Fibroblast of lung (primary cell): ENCODE measurements at regions not wholly inside any gene's neighbourhood (a gene's known extent, or its start where the extent isn't known, plus 50 kb on each side); places are given as distances from the start of the nearest gene placed in this dataset.
A peak's percentile ranks its signal among the peaks of the same experiment; 100 is the strongest.

ENCODE experiments used
- DNase-seq, 2 donors: peaks; one replicate each; pipeline versions ENCODE4 v3.0.0 to v3.0.0-alpha.2; 2010; ENCODE audit warnings: low read depth in 2 of 2
- H2AFZ ChIP-seq: 2 replicates; pipeline ENCODE4 v1.5.1; 2012; ENCODE audit warnings: low read length, control low read depth, inconsistent platforms
- H3K27ac ChIP-seq: 2 replicates; pipeline ENCODE4 v1.5.1; 2011; ENCODE audit warnings: low read length, control low read depth; ENCODE audit not compliant: insufficient read depth
- H3K27me3 ChIP-seq: 2 replicates; pipeline ENCODE4 v1.5.1; 2011; ENCODE audit warnings: mild to moderate bottlenecking, low read length; ENCODE audit not compliant: control insufficient read depth, insufficient read depth
- H3K36me3 ChIP-seq: 2 replicates; pipeline ENCODE4 v1.5.1; 2011; ENCODE audit warnings: low read length; ENCODE audit not compliant: control insufficient read depth, insufficient read depth
- H3K4me1 ChIP-seq: 2 replicates; pipeline ENCODE4 v1.5.1; 2011; ENCODE audit warnings: low read length; ENCODE audit not compliant: control insufficient read depth, insufficient read depth; ENCODE audit errors: extremely low read depth
- H3K4me2 ChIP-seq: 2 replicates; pipeline ENCODE4 v1.5.1; 2011; ENCODE audit warnings: low read length, control low read depth; ENCODE audit not compliant: insufficient read depth; ENCODE audit errors: extremely low read depth
- H3K4me3 ChIP-seq, 4 experiments: fragments of 200-600 bp in 1 of 4; sonication (generic) in 1 of 4; replicated peaks in 1 of 4; 2 replicates each; pipeline ENCODE4 v1.5.1; 2011 to 2016; ENCODE audit warnings: low read length in 4 of 4, low read depth in 3 of 4, mild to moderate bottlenecking in 3 of 4, control low read depth in 2 of 4, inconsistent platforms in 1 of 4, mixed read lengths in 1 of 4; ENCODE audit not compliant: insufficient read depth in 1 of 4; ENCODE audit errors: control extremely low read depth in 1 of 4
- H3K79me2 ChIP-seq: 2 replicates; pipeline ENCODE4 v1.5.1; 2012; ENCODE audit warnings: mild to moderate bottlenecking, low read length, inconsistent platforms; ENCODE audit not compliant: control insufficient read depth, insufficient read depth
- H3K9ac ChIP-seq: 2 replicates; pipeline ENCODE4 v1.5.1; 2011; ENCODE audit warnings: mild to moderate bottlenecking, low read length, control low read depth; ENCODE audit not compliant: insufficient read depth
- H3K9me3 ChIP-seq: 2 replicates; pipeline ENCODE4 v1.5.1; 2012; ENCODE audit warnings: low read depth, low read length; ENCODE audit not compliant: control insufficient read depth, insufficient read depth
- H4K20me1 ChIP-seq: 2 replicates; pipeline ENCODE4 v1.5.1; 2011; ENCODE audit warnings: low read length; ENCODE audit not compliant: control insufficient read depth, insufficient read depth; ENCODE audit errors: extremely low read depth
- EZH2 ChIP-seq: IDR thresholded peaks from 2 replicates; pipeline ENCODE4 v1.5.1; 2012; ENCODE audit warnings: low read length, control low read depth, mild to moderate bottlenecking; ENCODE audit errors: missing control alignments
- TF ChIP-seq, protein P1 (sequence below), 2 donors: IDR thresholded peaks in 1 of 2; conservative IDR thresholded peaks in 1 of 2; 1 replicate in 1 of 2; 2 replicates in 1 of 2; pipeline ENCODE4 v1.5.1; 2011 to 2012; ENCODE audit warnings: low read length in 2 of 2, control low read depth in 1 of 2, inconsistent platforms in 1 of 2, low read depth in 1 of 2, mild to moderate bottlenecking in 1 of 2

DNA sequence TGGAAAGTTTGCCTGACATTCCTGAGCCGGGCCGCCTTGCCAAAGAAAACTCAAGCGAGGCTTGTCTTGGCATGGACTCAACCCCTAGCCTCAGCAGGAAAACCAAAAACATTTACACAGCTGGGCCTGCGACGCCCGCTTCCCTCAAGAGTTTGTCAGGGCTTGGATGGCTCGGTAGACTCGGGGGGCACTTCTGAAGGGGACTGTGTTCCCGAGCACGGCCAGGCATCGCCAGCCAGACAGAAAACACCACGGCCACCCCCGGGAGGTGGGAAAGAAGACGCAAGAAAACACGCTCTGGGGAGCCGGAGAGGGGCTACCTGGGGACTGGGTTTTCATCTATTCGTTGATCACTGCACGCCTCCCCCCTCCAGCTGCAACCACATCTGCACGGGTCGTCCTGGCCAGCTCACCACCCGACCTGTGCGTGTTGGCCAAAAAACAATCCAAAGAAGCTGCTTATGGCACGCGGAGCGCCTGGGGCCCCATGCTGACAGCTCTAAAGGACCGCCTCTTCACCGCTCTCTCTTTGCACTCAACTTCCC lies 380.7 kb downstream of the MN1 start:
- H3K27ac ChIP-seq = peak overlapping the region; percentile 23
- peak overlapping the region in 3 of 4 experiments; percentile 7 to 32 (median 11) for H3K4me3 ChIP-seq
- H3K9ac ChIP-seq = no peak overlapping the region

DNA sequence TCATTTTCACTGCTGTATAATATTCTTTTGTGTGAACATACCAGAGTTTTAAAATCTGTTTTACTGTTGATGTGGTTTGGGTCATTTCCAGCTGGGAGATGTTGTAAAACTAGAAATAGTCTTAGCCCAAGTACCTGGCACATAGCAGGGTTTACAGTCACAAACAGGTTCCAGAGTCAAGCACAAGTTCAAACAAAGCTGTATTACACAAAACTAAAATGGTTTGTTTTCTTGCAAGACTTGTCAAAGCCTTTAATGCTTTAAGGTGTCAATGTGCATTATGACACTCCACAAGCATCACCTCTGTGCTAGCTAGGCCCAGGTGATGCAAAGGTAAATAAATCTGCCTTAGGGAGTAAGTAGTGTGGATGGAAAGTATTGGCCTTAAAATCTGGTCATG lies 379.1 kb downstream of the MN1 start:
- H3K36me3 ChIP-seq = no peaks in the 10 kb centered on the region
- H3K4me1 ChIP-seq = peaks cover 13% of the 10 kb centered on the region
- H3K27ac ChIP-seq = no peak overlapping the region
- no peaks in the 10 kb centered on the region for H3K79me2 ChIP-seq
- H3K4me2 ChIP-seq = no peak overlapping the region
- H2AFZ ChIP-seq = no peak overlapping the region
- no peak overlapping the region for H3K4me3 ChIP-seq
- H3K9ac ChIP-seq = no peak overlapping the region
- H3K9me3 ChIP-seq = no peaks in the 10 kb centered on the region
- TF ChIP-seq, protein P1, sequence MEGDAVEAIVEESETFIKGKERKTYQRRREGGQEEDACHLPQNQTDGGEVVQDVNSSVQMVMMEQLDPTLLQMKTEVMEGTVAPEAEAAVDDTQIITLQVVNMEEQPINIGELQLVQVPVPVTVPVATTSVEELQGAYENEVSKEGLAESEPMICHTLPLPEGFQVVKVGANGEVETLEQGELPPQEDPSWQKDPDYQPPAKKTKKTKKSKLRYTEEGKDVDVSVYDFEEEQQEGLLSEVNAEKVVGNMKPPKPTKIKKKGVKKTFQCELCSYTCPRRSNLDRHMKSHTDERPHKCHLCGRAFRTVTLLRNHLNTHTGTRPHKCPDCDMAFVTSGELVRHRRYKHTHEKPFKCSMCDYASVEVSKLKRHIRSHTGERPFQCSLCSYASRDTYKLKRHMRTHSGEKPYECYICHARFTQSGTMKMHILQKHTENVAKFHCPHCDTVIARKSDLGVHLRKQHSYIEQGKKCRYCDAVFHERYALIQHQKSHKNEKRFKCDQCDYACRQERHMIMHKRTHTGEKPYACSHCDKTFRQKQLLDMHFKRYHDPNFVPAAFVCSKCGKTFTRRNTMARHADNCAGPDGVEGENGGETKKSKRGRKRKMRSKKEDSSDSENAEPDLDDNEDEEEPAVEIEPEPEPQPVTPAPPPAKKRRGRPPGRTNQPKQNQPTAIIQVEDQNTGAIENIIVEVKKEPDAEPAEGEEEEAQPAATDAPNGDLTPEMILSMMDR (conservative IDR thresholded peaks at IDR 0.05 in 1 of 2, IDR thresholded peaks at IDR 0.05 in 1 of 2; ENCODE audit: low read depth in 1 of 2, low read length in 2 of 2) = no peak
- no peak for TF ChIP-seq EZH2
- H4K20me1 ChIP-seq = no peaks in the 10 kb centered on the region
- no peak for DNase-seq
- no peaks in the 10 kb centered on the region for H3K27me3 ChIP-seq

More for the DNA sequence above, 380.7 kb downstream of the MN1 start:
- Histone ChIP-seq H3K27me3 (peaks cover 2% of the 10 kb centered on the region), H4K20me1 (no peaks in the 10 kb centered on the region), H2AFZ (peak overlapping the region; percentile 10), H3K4me2 (peak overlapping the region; percentile 84), H3K4me1 (peaks cover 13% of the 10 kb centered on the region), H3K9me3 (no peaks in the 10 kb centered on the region), H3K36me3 (no peaks in the 10 kb centered on the region), H3K79me2 (no peaks in the 10 kb centered on the region)
- TF ChIP-seq, protein P1 (conservative IDR thresholded peaks at IDR 0.05 in 1 of 2, IDR thresholded peaks at IDR 0.05 in 1 of 2; ENCODE audit: low read depth in 1 of 2, low read length in 2 of 2) = no peak
- TF ChIP-seq EZH2 = no peak
- peak; percentile 93 to 98 for DNase-seq

DNA sequence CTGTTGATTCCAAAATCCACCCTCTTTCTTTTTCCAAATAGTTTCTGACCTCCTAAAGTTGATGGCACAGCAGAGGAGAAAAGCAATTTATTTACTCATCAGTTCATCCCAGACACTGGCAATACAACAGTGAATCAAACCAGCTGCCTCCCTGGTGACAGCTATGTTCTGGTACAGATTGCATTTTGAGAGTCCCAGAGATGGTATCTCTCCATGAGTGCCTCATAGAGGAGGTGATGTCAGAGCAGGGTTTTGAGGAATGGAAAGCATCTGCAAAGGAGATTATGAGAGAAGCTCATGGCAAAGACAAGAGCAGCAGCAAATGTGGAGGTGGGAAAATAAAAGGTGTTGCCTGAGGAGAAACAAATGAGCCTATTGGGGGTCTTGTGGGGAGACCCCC lies 377.2 kb downstream of the MN1 start:
- H3K9ac ChIP-seq = no peak overlapping the region
- no peaks in the 10 kb centered on the region for H3K27me3 ChIP-seq
- H3K79me2 ChIP-seq = no peaks in the 10 kb centered on the region
- H3K4me3 ChIP-seq = no peak overlapping the region
- H2AFZ ChIP-seq = no peak overlapping the region
- no peak overlapping the region for H3K4me2 ChIP-seq
- H3K4me1 ChIP-seq = peaks cover 13% of the 10 kb centered on the region
- H4K20me1 ChIP-seq = no peaks in the 10 kb centered on the region
- H3K9me3 ChIP-seq = no peaks in the 10 kb centered on the region
- H3K36me3 ChIP-seq = no peaks in the 10 kb centered on the region
- TF ChIP-seq, protein P1 (conservative IDR thresholded peaks at IDR 0.05 in 1 of 2, IDR thresholded peaks at IDR 0.05 in 1 of 2; ENCODE audit: low read depth in 1 of 2, low read length in 2 of 2) = no peak
- no peak for TF ChIP-seq EZH2
- H3K27ac ChIP-seq = no peak overlapping the region
- peak in 1 of 2 donors; percentile 71 for DNase-seq
